ENCODE measurements at regions not wholly inside any gene's neighbourhood (a gene's known extent, or its start where the extent isn't known, plus 50 kb on each side); places are given as distances from the start of the nearest gene placed in this dataset.

GRCh38 chr2:16275131-16275530, 334.8 kb downstream of the MYCN start:
- no peak overlapping the region for H3K27ac ChIP-seq (ENCODE audit: low read depth in 1 of 2, low read length in 2 of 2)
- CTCF ChIA-PET: no interaction called here
- ATAC-seq (ENCODE audit: poor library complexity): no peak
- Mint-ChIP-seq H3K36me3 (ENCODE audit: low read depth) (no peaks in the 10 kb centered on the region), H3K4me1 (ENCODE audit: low read depth) (no peaks in the 10 kb centered on the region), H3K4me3 (no peak overlapping the region), H3K9me3 (no peaks in the 10 kb centered on the region), H3K27ac (no peak overlapping the region), H3K27me3 (no peaks in the 10 kb centered on the region)
- no peaks in the 10 kb centered on the region for H3K4me1 ChIP-seq (ENCODE audit: insufficient read depth, low read length)
- no peaks in the 10 kb centered on the region for H3K9me3 ChIP-seq (ENCODE audit: control insufficient read depth in 1 of 2, insufficient read depth in 1 of 2, low read length in 2 of 2)
- no peak for TF ChIP-seq CTCF (IDR thresholded peaks at IDR 0.05)
- DNase-seq: no peak
- no peaks in the 10 kb centered on the region for H3K27me3 ChIP-seq (ENCODE audit: control insufficient read depth in 1 of 2, insufficient read depth in 2 of 2, low read length in 2 of 2)
- intact Hi-C loops (cut with DNase I, micrococcal nuclease): no loop called here
- POLR2A ChIA-PET: no interaction called here
- H3K36me3 ChIP-seq (ENCODE audit: insufficient read depth, low read length): no peaks in the 10 kb centered on the region
- H3K4me3 ChIP-seq (ENCODE audit: low read length): no peak overlapping the region

GRCh38 chr2:16273111-16273510, 332.8 kb downstream of the MYCN start:
- H3K27ac Mint-ChIP-seq: no peak overlapping the region
- Histone ChIP-seq H3K27ac (ENCODE audit: low read depth in 1 of 2, low read length in 2 of 2) (no peak overlapping the region), H3K36me3 (ENCODE audit: insufficient read depth, low read length) (no peaks in the 10 kb centered on the region), H3K4me3 (ENCODE audit: low read length) (no peak overlapping the region), H3K27me3 (ENCODE audit: control insufficient read depth in 1 of 2, insufficient read depth in 2 of 2, low read length in 2 of 2) (no peaks in the 10 kb centered on the region), H3K4me1 (ENCODE audit: insufficient read depth, low read length) (no peaks in the 10 kb centered on the region), H3K9me3 (ENCODE audit: control insufficient read depth in 1 of 2, insufficient read depth in 1 of 2, low read length in 2 of 2) (no peaks in the 10 kb centered on the region)
- DNase-seq (no peak), ATAC-seq (ENCODE audit: poor library complexity) (no peak)
- intact Hi-C loops (cut with DNase I, micrococcal nuclease): no loop called here
- H3K27me3 Mint-ChIP-seq: no peaks in the 10 kb centered on the region
- no peak for TF ChIP-seq CTCF (IDR thresholded peaks at IDR 0.05)
- H3K36me3 Mint-ChIP-seq (ENCODE audit: low read depth): no peaks in the 10 kb centered on the region
- H3K4me3 Mint-ChIP-seq: no peak overlapping the region
- no peaks in the 10 kb centered on the region for H3K4me1 Mint-ChIP-seq (ENCODE audit: low read depth)
- H3K9me3 Mint-ChIP-seq: no peaks in the 10 kb centered on the region
- ChIA-PET POLR2A (no interaction called here), CTCF (no interaction called here)

- Histone ChIP-seq H3K27me3 (ENCODE audit: control insufficient read depth in 1 of 2, insufficient read depth in 2 of 2, low read length in 2 of 2) (no peaks in the 10 kb centered on the region), H3K9me3 (ENCODE audit: control insufficient read depth in 1 of 2, insufficient read depth in 1 of 2, low read length in 2 of 2) (no peaks in the 10 kb centered on the region), H3K36me3 (ENCODE audit: insufficient read depth, low read length) (no peaks in the 10 kb centered on the region), H3K4me1 (ENCODE audit: insufficient read depth, low read length) (no peaks in the 10 kb centered on the region), H3K4me3 (ENCODE audit: low read length) (no peak overlapping the region), H3K27ac (ENCODE audit: low read depth in 1 of 2, low read length in 2 of 2) (no peak overlapping the region)
- Mint-ChIP-seq H3K4me1 (ENCODE audit: low read depth) (no peaks in the 10 kb centered on the region), H3K9me3 (no peaks in the 10 kb centered on the region), H3K36me3 (ENCODE audit: low read depth) (no peaks in the 10 kb centered on the region), H3K4me3 (no peak overlapping the region), H3K27me3 (no peaks in the 10 kb centered on the region), H3K27ac (no peak overlapping the region)
- intact Hi-C loops (cut with DNase I, micrococcal nuclease): no loop called here
- CTCF ChIA-PET: no interaction called here
- ATAC-seq (ENCODE audit: poor library complexity) (no peak), DNase-seq (no peak)
- POLR2A ChIA-PET: no interaction called here
- TF ChIP-seq CTCF (IDR thresholded peaks at IDR 0.05): no peak
Observed at GRCh38 chr2:16272038-16272788, 331.9 kb downstream of the MYCN start.
